Keratinocyte (primary cell): ENCODE measurements at regions not wholly inside any gene's neighbourhood (a gene's known extent, or its start where the extent isn't known, plus 50 kb on each side); places are given as distances from the start of the nearest gene placed in this dataset.
A peak's percentile ranks its signal among the peaks of the same experiment; 100 is the strongest.

ENCODE experiments used
- DNase-seq: peaks from one replicate; pipeline ENCODE4 v3.0.0-alpha.2; 2011; ENCODE audit warnings: low read depth, missing footprints, low spot score
- FAIRE-seq: peaks from 2 replicates; lab custom pipeline; 2011; peaks lifted over from hg19 to GRCh38; lab: Jason Lieb, UNC
- H2AFZ ChIP-seq: 2 replicates; pipeline ENCODE4 v1.6.0; 2012; ENCODE audit warnings: low read length, control low read depth, inconsistent platforms; ENCODE audit not compliant: control insufficient read depth
- H3K27ac ChIP-seq: 2 replicates; pipeline ENCODE4 v1.5.1; 2011; ENCODE audit warnings: low read length; ENCODE audit not compliant: control insufficient read depth, insufficient read depth
- H3K27me3 ChIP-seq: 3 replicates; pipeline ENCODE4 v1.6.0; 2011; ENCODE audit warnings: low read length; ENCODE audit not compliant: control insufficient read depth, insufficient read depth; ENCODE audit errors: extremely low read depth
- H3K36me3 ChIP-seq, 2 experiments: 2 replicates in 1 of 2; 3 replicates in 1 of 2; pipeline ENCODE4 v1.5.1; 2011; ENCODE audit warnings: low read length in 2 of 2, mild to moderate bottlenecking in 1 of 2; ENCODE audit not compliant: control insufficient read depth in 2 of 2, insufficient read depth in 2 of 2; ENCODE audit errors: extremely low read depth in 1 of 2
- H3K4me1 ChIP-seq: 3 replicates; pipeline ENCODE4 v1.5.1; 2011; ENCODE audit warnings: low read length; ENCODE audit not compliant: control insufficient read depth, insufficient read depth; ENCODE audit errors: extremely low read depth
- H3K4me2 ChIP-seq: 3 replicates; pipeline ENCODE4 v1.6.0; 2011; ENCODE audit warnings: low read depth, low read length; ENCODE audit not compliant: control insufficient read depth, insufficient read depth; ENCODE audit errors: extremely low read depth
- H3K4me3 ChIP-seq, 3 experiments: fragments of 200-600 bp in 1 of 3; sonication (generic) in 1 of 3; 2 replicates in 2 of 3; 3 replicates in 1 of 3; pipeline ENCODE4 v1.5.1; 2011 to 2016; ENCODE audit warnings: low read length in 3 of 3, mild to moderate bottlenecking in 3 of 3, control low read depth in 2 of 3, inconsistent platforms in 1 of 3, low read depth in 1 of 3, mixed read lengths in 1 of 3, mixed run types in 1 of 3, moderate library complexity in 1 of 3; ENCODE audit not compliant: control insufficient read depth in 2 of 3, insufficient read depth in 2 of 3; ENCODE audit errors: extremely low read depth in 1 of 3
- H3K79me2 ChIP-seq: 2 replicates; pipeline ENCODE4 v1.6.0; 2012; ENCODE audit warnings: low read length; ENCODE audit not compliant: control insufficient read depth, insufficient read depth
- H3K9ac ChIP-seq: 3 replicates; pipeline ENCODE4 v1.6.0; 2011; ENCODE audit warnings: low read length; ENCODE audit not compliant: control insufficient read depth, insufficient read depth; ENCODE audit errors: extremely low read depth
- H3K9me1 ChIP-seq: 3 replicates; pipeline ENCODE4 v1.6.0; 2011; ENCODE audit warnings: low read length; ENCODE audit not compliant: control insufficient read depth, insufficient read depth; ENCODE audit errors: extremely low read depth
- H3K9me3 ChIP-seq: 2 replicates; pipeline ENCODE4 v1.5.1; 2012; ENCODE audit warnings: low read depth, low read length; ENCODE audit not compliant: control insufficient read depth
- H4K20me1 ChIP-seq: 3 replicates; pipeline ENCODE4 v1.6.0; 2011; ENCODE audit warnings: low read length; ENCODE audit not compliant: control insufficient read depth, insufficient read depth; ENCODE audit errors: extremely low read depth
- EZH2 ChIP-seq: IDR thresholded peaks from one replicate; pipeline ENCODE4 v1.6.1; 2012; ENCODE audit warnings: inconsistent platforms, mild to moderate bottlenecking, low read length, moderate library complexity
- dilution Hi-C: fragments of 300-500 bp; cut with MboI; formaldehyde crosslinking; loops from one replicate; pipeline ENCODE4 v1.7.0; 2020; ENCODE audit warnings: low sequenced_read_pairs; ENCODE audit not compliant: extremely low pct_ligation_motif_present
- TF ChIP-seq, protein P1 (sequence below), 3 experiments: IDR thresholded peaks in 1 of 3; conservative IDR thresholded peaks in 1 of 3; optimal IDR thresholded peaks in 1 of 3; 2 replicates in 2 of 3; 3 replicates in 1 of 3; pipeline versions ENCODE3 to v1.5.1; 2011; ENCODE audit warnings: low read length in 3 of 3, mild to moderate bottlenecking in 3 of 3, moderate library complexity in 2 of 3, control low read depth in 1 of 3, inconsistent platforms in 1 of 3; ENCODE audit not compliant: insufficient read depth in 2 of 3; ENCODE audit errors: extremely low read depth in 1 of 3

DNA sequence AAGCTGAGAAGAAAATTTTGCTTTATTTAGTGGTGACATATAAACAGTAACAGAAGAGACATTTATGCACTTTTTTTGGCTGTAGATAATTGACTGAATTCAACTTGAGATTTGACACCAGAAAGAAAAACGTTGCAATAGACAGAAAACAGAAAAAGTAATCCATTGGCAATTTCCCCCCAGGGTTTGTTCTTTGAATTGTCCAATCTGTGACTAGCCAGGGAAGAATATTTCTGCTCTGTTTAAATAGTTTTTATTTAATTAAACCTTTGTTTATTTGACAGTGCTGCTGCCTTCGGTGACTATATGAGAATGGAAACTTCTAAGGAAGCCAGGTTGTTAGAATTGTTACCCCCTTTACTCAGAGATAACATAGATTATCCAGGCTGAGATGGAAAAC, 210.6 kb downstream of the DEPDC1B start:
- peak overlapping the region; percentile 13 for H3K27ac ChIP-seq
- H4K20me1 ChIP-seq, result no peaks in the 10 kb centered on the region
- no peaks in the 10 kb centered on the region for H3K36me3 ChIP-seq
- H3K4me2 ChIP-seq, result peak overlapping the region; percentile 66
- H2AFZ ChIP-seq, result no peak overlapping the region
- no peaks in the 10 kb centered on the region for H3K27me3 ChIP-seq
- H3K9me3 ChIP-seq, result no peaks in the 10 kb centered on the region
- TF ChIP-seq, protein P1, sequence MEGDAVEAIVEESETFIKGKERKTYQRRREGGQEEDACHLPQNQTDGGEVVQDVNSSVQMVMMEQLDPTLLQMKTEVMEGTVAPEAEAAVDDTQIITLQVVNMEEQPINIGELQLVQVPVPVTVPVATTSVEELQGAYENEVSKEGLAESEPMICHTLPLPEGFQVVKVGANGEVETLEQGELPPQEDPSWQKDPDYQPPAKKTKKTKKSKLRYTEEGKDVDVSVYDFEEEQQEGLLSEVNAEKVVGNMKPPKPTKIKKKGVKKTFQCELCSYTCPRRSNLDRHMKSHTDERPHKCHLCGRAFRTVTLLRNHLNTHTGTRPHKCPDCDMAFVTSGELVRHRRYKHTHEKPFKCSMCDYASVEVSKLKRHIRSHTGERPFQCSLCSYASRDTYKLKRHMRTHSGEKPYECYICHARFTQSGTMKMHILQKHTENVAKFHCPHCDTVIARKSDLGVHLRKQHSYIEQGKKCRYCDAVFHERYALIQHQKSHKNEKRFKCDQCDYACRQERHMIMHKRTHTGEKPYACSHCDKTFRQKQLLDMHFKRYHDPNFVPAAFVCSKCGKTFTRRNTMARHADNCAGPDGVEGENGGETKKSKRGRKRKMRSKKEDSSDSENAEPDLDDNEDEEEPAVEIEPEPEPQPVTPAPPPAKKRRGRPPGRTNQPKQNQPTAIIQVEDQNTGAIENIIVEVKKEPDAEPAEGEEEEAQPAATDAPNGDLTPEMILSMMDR (optimal IDR thresholded peaks at IDR 0.05 in 1 of 3, IDR thresholded peaks at IDR 0.05 in 1 of 3, conservative IDR thresholded peaks at IDR 0.05 in 1 of 3; ENCODE audit: extremely low read depth in 1 of 3, insufficient read depth in 2 of 3, low read length in 3 of 3), result no peak
- no peak for TF ChIP-seq EZH2
- no peaks in the 10 kb centered on the region for H3K9me1 ChIP-seq
- no peak overlapping the region for H3K9ac ChIP-seq
- no peaks in the 10 kb centered on the region for H3K79me2 ChIP-seq
- FAIRE-seq, result no peak
- dilution Hi-C loops, result no loop called here
- peaks cover 36% of the 10 kb centered on the region for H3K4me1 ChIP-seq
- DNase-seq, result no peak
- H3K4me3 ChIP-seq, result no peak overlapping the region

DNA sequence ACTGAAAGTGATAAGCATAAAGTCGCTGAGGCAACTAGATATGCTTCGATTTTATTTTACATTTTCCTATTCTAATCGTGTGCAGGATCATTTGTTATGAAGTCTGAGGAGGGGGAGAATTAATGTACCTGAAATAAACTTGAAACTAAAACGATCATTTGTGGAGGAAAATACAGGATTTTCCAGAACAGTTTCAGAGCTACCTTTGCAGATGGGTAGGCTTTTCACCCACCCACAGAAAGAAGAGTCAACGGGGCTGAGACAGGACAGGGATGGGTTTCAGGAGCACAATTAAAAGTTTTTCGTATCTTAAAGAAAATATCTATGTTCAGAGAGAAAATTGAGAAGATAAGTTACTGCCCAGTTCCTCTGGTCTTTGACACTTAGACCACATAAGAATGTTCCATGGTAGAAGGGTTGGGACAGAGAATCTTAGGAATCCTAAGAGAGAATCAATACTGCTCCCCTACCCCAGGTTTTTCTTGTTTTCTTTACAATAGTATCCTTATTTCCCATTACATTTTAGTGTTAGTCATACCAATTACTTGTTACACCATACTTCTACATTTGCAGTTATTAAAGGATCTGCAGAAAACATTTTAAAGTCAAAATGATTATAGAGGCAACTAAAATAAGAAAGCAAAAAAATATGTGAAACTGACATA, 211.4 kb downstream of the DEPDC1B start:
- dilution Hi-C loops, result no loop called here
- H4K20me1 ChIP-seq, result no peaks in the 10 kb centered on the region
- H3K27me3 ChIP-seq, result no peaks in the 10 kb centered on the region
- peak overlapping the region; percentile 39 to 64 (median 49) for H3K4me3 ChIP-seq
- H3K4me2 ChIP-seq, result peak overlapping the region; percentile 66
- no peaks in the 10 kb centered on the region for H3K36me3 ChIP-seq
- no peaks in the 10 kb centered on the region for H3K9me1 ChIP-seq
- peak overlapping the region; percentile 71 for H2AFZ ChIP-seq
- no peaks in the 10 kb centered on the region for H3K79me2 ChIP-seq
- H3K9ac ChIP-seq, result peak overlapping the region; percentile 57
- no peaks in the 10 kb centered on the region for H3K9me3 ChIP-seq
- TF ChIP-seq, protein P1 (optimal IDR thresholded peaks at IDR 0.05 in 1 of 3, IDR thresholded peaks at IDR 0.05 in 1 of 3, conservative IDR thresholded peaks at IDR 0.05 in 1 of 3; ENCODE audit: extremely low read depth in 1 of 3, insufficient read depth in 2 of 3, low read length in 3 of 3), result no peak
- TF ChIP-seq EZH2, result no peak
- DNase-seq (no peak), FAIRE-seq (no peak)
- peaks cover 36% of the 10 kb centered on the region for H3K4me1 ChIP-seq
- H3K27ac ChIP-seq, result peak overlapping the region; percentile 53
